ENCODE measurements at regions not wholly inside any gene's neighbourhood (a gene's known extent, or its start where the extent isn't known, plus 50 kb on each side); places are given as distances from the start of the nearest gene placed in this dataset.

DNA sequence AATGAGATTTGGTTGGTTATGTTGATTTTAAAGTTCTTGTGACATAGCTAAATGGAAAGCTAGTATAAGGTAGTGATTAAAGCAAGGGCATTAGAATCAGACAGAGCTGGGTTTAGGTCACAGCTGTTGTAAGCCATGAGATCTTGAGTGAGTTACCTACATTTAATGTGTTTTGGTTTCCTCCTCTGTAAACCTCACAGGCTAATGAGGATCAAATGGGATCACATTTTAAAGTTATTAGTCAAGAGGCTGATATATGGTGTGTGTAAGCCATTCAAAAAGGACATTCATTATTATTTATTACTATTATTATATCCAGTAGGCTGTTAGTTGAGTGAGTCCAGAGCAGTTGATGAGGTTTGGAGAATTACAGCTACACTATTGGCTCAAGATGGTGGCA, 416.2 kb downstream of the IRS1 start:
- no peak for DNase-seq (ENCODE audit: low spot score)

DNA sequence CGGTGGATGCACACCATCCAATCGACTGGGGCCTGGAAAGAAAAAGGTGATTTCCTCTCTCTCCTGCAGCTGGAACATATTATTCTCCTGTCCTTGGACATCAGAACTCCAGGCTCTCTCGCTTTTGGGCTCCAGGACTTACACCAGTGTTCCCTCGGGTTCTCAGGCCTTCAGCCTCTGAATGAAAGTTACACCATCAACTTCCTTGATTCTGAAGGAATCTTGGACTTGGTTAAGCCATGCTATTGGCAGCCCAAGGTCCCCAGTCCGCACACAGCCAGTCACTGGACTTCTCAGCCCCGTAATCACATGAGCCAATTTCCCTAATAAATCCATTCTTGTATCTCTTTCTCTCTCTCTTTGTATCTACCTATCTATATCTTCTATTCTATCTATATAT, 418.9 kb downstream of the IRS1 start:
- DNase-seq (ENCODE audit: low spot score): no peak

DNA sequence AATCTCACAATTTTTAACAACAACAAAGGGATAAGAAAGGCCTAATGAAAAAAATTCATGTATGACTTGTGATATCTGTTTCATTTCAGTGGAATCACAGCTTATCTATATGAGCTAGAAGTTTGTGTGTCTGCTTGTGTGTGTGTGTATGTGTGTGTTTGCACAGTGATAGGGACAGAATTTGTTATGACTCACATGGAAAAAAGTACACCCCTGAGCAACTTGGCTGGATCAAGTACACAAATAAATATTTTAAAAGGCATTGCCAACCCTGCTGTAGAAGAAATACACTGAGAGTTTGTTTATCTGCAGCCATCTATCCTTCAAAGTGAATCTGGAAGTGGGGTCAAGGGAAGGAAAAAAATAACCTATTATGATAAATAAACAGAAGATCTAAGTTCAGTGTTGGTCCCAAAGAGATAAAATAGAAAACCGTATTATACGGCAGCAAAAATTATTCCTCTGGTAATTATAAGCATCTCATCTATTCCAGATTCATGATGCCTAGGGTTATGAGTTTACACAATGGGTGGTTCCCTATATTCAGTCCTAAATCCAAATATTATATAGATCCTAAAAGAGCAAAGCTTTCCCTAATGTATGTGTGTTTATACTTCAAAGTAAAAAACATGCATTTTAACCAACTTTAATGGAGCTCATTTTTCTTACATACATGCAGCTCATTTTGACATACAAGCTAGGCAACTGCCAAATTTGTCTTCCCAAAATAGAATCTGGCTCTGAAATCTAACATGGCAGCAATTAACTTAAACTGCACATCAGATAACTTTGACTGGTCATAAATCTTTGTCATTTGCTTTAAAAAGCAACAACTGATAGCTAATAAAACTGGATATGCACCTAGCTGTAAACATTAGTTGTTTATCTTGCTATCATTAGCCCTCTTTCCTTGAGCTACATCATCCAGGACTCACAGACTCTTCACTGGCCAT, 420.6 kb downstream of the IRS1 start:
- DNase-seq (ENCODE audit: low spot score): no peak

DNA sequence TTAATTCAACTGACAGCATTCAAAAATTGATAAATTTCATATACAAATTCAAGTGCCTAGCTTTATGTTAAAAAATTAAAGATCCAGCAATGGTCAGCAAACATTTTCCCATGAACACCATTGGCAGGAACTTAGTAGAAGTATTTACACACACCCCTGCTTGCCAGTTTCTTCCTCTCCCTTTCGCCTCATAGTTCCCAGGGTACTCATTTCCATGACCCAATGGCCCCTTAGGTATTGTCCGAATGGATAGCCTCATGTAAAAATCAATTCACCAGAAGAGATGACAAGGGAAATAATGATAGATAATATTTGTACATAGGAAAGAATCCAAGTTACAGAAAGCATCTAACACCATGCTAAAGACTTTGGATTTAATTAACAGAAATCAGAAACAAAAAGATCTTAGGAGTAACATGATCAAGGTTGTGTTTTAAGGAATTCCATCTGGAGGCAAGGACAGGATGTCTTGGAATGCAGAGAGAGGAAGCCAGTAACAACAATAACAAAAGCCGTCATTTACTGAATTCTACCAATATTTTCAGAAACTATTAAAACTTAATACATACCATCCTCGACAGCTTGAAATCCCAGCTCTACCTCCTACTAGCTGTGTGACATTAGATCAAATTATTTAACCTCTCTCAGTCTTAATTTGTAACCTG, 423.0 kb downstream of the IRS1 start:
- DNase-seq (ENCODE audit: low spot score): no peak

DNA sequence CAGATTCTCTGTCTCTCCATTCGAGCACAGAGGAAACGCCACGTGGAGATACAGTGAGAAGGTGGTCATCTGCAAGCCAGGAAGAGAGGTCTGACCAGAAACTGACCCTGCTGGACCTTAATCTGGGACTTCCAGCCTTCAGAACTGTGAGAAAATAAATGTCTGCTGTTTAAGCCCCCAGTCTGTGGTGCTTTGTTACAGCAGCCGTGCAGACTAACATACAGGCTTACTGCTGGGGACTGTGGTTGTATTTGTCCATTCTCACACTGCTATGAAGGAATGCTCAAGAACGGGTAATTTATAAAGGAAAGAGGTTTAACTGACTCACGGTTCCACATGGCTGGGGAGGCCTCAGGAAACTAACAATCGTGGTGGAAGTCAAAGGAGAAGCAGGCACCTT, 432.7 kb downstream of the IRS1 start:
- DNase-seq (ENCODE audit: low spot score): no peak

DNA sequence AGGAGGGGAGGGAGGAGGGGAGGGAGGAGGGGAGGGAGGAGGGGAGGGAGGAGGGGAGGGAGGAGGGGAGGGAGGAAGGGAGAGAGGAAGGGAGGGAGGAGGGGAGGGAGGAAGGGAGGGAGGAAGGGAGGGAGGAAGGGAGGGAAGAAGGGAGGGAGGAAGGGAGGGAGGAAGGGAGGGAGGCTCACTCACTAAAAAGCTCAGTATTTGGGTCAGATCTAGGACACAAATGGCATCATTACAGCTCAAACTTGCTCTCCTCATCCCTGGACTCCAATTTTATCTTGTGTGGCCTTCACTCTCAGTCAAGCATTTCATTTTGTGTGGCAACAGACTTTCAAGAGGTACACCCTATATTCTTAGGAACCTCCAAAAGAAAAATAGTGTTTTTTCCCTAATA, 435.4 kb downstream of the IRS1 start:
- DNase-seq (ENCODE audit: low spot score): no peak

DNA sequence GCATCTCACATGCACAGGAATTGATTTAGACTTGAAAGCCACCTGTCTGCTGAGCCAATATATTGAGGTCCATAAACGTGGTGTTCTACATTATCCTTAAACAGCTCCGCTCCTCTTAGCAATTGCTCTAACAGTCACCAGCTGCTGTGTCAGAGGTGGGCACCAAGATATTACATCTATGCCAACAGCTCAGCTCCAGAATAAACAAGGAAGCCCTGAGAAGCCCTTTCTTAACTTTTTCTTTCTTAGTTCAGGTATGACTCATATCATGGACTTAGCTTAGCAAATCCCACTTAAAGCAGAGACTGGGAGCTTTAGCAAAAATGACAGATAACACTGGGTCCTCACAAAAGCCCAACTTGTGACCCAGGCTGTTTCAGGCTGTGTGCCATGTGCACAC, 436.6 kb downstream of the IRS1 start:
- DNase-seq (ENCODE audit: low spot score): no peak

DNA sequence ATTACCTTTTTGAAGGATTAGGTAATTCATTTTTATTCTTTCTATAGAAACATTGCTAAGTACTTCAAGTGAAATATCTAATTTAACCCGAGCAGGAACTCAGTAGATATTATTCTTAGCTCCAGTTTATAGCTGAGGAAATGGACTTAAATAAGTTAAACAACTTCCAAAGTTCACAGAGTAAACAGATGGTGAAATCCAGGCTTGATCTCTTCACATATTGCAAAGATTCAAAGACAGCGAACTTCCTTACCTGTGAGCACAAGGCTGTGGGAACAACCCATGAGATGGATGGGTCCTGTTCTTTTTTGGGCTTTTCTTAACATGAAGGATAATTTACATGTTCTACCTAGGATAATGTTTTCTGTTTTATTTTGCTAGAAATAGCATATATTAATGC, 439.0 kb downstream of the IRS1 start:
- DNase-seq (ENCODE audit: low spot score): no peak

DNA sequence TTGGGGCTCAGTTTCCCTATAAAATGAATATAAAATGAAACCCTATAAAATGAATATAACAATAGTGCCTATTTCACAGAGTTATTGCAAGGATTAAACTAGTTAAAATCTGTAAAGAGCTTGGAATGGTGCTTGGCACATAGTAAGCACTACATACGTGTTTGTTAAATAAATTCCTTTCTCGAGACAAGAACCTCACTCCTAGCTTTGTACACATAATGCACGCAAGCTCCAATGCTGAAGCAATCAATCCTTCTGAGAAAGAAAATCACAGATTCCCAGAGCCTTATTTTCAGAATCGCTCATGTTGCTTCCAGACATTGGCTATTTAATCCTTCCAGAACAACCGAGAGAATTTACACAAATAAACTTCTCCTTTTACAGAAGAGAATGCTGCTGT, 440.9 kb downstream of the IRS1 start:
- no peak for DNase-seq (ENCODE audit: low spot score)

DNA sequence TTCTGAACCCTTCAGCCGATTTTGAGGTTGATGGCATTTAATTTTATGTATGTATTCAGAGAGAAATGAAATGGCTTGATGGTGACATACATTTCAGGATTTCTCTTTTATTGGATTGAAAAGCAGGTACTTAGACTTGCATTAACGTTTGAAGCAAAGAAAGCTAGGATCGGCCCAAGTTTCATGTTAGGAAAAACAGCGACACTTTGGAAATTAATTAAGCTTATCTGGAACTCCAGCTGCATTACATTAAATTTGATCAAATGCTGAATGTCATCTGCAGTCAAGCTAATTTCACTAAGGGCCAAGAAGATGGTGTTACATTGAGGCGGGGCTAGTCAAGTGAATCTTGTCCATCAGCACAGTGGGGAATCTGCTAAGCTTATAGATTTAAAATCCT, 441.8 kb downstream of the IRS1 start:
- no peak for DNase-seq (ENCODE audit: low spot score)

DNA sequence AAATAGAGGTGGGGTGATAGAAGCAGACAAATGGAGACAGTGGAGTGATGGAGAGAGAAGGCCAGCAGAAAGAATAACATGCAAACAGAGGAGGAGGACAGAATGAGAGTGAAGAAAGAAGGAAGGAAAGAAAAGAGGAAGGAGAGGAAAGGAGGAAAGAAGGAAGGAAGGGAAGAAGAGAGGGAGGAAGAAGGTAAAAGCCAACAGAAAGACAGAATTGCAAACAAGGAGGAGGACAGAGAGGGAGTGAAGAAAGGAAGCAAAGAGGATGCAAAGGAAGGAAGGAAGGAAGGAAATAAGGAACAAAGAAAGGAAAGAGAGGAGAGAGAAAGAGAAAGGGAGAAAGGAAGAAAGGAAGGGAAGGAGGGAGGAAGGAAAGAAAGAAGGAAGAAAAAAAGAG, 444.0 kb downstream of the IRS1 start:
- DNase-seq (ENCODE audit: low spot score): no peak

DNA sequence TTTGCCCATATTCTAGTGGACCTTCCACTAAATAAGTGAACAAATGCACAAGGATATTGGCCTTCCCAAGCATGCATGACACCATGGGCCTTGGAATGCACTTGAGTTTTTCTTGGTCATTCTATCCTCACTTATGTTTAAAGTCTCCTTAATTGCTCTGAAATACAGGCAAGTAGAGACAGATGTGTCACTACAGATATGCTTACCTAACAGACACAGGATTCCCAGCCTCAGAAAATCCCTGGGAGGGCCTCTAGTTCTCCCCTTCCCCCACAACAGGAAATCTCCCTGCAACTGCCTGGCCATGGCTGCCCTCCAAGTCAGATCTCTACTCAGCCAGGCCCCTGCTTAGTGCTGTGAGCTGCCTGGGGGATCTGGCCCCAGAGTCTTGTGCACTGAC, 445.2 kb downstream of the IRS1 start:
- DNase-seq (ENCODE audit: low spot score): no peak

DNA sequence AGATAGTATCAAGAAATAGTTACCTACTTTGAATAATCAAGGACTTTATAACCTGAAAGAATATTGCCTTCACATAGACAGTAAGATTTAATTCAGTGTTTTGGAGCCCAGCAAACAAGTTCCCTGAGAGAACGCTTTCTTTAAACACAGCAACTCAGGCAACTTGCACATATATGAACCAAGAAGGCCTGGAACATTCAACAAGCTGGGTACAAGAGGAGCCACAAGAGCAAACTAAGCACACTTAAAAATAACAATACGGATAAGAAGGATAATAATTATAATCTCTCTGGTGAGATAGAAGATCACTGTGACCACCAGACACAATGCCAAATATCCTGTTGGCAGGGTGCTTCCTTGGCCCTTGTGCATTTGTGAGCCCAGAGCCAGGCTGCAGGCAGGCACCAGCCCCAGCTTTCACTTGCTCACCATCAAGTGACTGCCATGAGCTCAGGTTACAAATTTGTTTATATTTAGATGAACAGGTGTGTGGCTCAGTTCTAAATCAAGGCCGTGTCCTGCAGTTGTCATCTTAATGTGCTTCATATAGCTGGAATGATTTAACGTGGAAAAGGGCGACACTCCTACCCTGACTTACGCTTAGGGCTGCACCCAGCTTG, 446.6 kb downstream of the IRS1 start:
- no peak for DNase-seq (ENCODE audit: low spot score)

DNA sequence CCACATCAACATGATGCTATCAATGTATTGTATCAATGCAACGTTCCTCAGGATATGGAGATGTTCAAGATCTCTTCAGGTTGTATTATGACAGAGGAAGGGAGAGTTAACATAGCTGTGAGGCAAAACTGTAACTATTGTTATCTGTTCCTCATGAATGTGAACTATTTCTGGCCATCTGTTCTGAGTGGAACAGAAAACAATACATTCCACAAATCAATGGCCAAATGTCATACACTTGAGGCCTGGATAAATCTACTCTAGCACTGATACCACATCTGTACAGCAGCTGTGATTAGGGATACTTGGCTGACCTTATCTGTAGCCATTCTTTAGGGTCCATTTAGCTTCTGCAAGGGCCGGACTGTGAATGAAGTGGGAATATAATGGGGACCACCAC, 447.9 kb downstream of the IRS1 start:
- no peak for DNase-seq (ENCODE audit: low spot score)

DNA sequence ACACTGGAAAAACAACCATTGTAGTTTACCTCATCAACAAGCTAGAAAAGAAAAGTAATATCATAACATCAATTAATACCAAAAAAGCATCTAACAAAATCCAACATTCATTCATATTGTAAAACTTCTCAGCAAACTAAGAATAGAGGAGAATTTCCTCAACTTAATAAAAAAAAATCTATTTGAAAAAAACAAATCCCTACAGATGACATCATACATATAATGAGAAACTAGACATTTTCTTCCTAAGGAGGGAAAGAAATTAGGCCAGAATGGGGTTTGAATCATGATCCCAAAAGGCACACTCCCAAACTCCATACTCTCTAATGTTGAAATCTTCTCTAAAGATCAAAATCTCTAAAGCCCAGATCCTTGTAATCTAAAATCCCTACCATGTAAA, 460.0 kb downstream of the IRS1 start:
- DNase-seq (ENCODE audit: low spot score): no peak

DNA sequence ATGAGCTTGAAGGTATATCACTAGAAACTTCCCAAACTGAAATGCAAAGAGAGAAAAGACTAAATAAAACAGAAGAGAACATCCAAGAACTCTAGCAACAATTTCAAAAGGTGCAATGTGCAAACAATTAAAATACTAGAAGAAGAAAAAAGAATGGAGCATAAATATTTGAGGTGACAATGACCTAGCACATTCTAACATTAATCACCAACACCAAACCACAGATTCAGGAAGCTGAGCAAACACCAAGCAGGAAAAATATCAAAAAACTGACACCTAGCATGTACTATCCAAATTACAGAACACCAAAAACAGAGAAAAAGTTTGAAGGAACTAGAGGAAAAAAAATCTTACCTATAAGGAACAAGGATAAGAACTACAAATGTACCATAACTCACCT, 460.8 kb downstream of the IRS1 start:
- no peak for DNase-seq (ENCODE audit: low spot score)

DNA sequence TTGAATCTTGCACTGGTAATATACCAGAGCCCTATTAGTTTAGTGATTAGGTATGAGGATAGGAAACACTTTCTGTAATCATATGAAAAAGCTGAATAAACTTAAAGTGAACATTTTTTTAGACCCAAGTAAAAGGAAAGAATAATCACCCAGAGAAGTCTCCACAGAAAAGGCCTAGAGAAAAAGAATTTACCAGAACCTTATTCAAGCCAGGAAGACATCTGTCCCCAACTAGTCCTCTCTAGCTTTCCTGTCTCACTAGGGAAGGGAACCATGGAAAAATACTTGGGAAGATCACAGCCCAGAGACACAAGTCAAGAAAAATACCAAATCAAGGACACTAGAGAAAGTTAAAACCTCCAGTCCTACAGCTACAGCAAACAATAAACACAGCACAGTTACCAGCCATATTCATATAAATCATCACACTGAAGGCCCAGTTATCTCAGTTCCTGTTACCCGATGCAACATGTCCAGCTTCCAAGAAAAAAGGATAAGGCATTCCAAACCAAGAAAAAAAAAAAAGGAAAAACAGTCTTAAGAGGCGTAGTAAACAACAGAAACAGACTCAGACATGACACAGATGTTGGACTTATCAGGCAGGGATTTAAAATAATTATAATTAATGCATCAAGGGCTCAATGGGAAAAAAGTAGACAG, 461.5 kb downstream of the IRS1 start:
- no peak for DNase-seq (ENCODE audit: low spot score)

DNA sequence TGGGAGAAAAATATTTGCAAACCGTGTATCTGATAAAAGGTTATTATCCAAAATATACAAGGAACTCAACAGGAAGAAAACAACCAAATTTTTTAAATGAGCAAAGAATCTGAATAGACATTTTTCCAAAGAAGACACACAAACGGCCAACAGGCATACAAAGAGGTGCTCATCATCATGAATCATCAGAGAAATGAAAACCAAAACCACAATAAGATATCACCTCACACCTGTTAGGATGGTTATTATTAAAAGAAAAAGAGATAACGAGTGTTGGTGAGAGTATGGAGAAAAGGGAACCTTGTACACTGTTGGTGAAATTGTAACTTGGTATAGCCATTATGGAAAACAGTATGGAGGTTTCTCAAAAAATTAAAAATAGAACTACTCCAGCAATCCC, 463.3 kb downstream of the IRS1 start:
- DNase-seq (ENCODE audit: low spot score): no peak

DNA sequence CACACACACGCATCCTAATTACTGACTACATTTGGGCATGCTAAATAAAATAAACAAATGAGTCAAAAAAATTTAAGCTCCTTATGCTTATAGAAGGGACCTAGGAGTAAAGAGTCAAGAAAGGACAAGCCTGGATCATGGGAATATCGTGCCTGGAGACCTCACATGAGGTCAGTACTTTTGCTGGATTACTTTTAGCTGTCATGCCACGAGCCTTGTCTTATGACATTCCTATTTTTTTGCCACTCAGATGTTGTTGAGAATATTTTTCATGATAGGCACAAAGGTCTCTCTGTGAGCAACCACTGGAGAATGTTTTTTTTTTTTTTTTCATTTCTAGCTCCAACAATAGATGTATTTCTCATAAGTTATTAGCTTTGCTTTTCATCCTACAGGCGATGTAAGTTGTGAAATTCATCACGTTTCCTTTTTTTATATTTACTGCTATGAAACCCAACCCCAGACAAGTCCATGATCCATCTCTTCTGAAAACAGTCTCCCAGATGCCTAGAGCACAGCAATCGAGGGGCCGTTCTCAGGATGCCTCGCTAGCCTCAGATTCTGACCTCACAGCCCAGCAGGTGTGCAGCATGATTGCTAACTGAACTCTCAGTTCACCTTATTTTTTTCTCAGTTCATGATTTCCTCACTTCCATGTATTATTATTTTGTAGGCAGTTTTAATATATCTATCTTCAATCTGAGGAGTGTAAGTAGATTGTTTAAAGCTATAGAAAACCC, 464.5 kb downstream of the IRS1 start:
- no peak for DNase-seq (ENCODE audit: low spot score)

DNA sequence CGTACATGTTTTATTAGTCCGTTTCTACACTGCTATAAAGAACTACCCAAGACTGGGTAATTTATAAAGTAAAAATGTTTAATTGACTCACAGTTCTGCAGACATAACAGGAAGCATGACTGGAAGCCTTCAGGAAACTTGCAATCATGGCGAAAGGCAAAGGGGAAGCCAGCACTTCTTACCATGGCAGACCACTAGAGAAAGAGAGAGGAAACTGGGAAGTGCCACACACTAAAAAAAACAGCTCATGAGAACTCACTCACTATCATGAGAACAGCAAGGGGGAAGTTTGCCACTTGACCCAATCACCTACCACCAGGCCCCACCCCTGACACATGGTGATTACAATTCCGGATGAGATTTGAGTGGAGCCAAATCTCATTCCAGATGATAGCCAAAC, 466.2 kb downstream of the IRS1 start:
- DNase-seq (ENCODE audit: low spot score): no peak

DNA sequence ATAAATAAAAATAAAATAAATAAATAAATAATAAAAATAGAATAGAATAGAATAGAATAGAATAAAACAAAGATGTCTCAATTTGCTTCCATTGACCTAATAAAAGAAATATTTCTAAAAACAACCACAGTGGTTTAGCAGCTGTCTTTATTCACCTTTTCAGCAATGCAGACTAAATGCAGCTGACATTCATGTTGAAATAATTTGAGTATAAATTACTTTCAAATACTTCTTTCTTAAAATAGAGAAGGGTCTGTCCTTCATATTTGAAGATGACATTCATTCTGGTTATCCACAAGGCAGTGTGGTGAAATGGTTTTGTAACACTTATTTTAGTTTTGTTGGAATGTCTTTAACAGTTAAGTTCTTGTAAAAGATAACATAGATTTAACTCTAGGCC, 469.4 kb downstream of the IRS1 start:
- no peak for DNase-seq (ENCODE audit: low spot score)

DNA sequence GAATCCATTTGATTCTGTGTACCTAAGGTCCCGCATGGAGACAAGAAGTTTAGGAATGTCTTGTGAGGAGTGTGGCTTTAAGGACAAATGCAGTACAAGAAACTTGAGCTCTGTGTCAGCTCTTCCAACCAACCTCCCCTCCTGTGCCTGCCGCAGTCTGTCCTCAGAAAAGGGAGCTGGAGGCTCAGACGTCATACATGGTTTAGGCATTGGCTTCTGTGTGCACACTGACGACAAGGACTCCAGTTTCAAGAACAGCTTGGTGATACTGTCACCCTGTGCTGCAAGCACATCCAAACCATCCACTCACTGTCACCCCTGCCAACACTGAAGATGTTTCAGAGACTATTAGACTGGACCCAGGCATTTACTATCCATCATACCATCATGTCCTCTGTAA, 470.4 kb downstream of the IRS1 start:
- no peak for DNase-seq (ENCODE audit: low spot score)

Data from cerebellar cortex (tissue), 1 donor.